ENCODE measurements at regions not wholly inside any gene's neighbourhood (a gene's known extent, or its start where the extent isn't known, plus 50 kb on each side); places are given as distances from the start of the nearest gene placed in this dataset.

GRCh38 chr3:55408193-55408826, 78.8 kb downstream of the WNT5A start:
- TF ChIP-seq CTCF (IDR thresholded peaks at IDR 0.05; ENCODE audit: low read depth, low read length, poor library complexity, severe bottlenecking), result no peak
- TF ChIP-seq EZH2phosphoT487 (IDR thresholded peaks at IDR 0.05; ENCODE audit: borderline replicate concordance, low read length), result no peak

Data from DOHH2 (cell line).